ES-I3 (cell line): ENCODE measurements at regions not wholly inside any gene's neighbourhood (a gene's known extent, or its start where the extent isn't known, plus 50 kb on each side); places are given as distances from the start of the nearest gene placed in this dataset.

Experiments
- H3K36me3 ChIP-seq: 2 replicates; pipeline ENCODE4 v1.6.1; 2013; ENCODE audit warnings: mild to moderate bottlenecking, low read length, control low read depth, moderate library complexity; ENCODE audit not compliant: insufficient read depth
- H3K4me1 ChIP-seq: 2 replicates; pipeline ENCODE4 v1.6.1; 2013; ENCODE audit warnings: mild to moderate bottlenecking, control low read depth, low read length; ENCODE audit not compliant: insufficient read depth
- H3K9ac ChIP-seq: 2 replicates; pipeline ENCODE4 v1.6.1; 2013; ENCODE audit warnings: low read depth, mild to moderate bottlenecking, low read length, moderate library complexity
- H3K9me3 ChIP-seq: 2 replicates; pipeline ENCODE4 v1.6.1; 2013; ENCODE audit warnings: mild to moderate bottlenecking, low read length, moderate library complexity; ENCODE audit not compliant: control insufficient read depth, insufficient read depth

GRCh38 chr20:62539198-62540045, 63.6 kb upstream of the GATA5 start:
- H3K9ac ChIP-seq, result no peak overlapping the region
- H3K36me3 ChIP-seq, result no peaks in the 10 kb centered on the region
- no peaks in the 10 kb centered on the region for H3K4me1 ChIP-seq
- no peaks in the 10 kb centered on the region for H3K9me3 ChIP-seq

GRCh38 chr20:62540504-62540903, 64.7 kb upstream of the GATA5 start:
- no peaks in the 10 kb centered on the region for H3K9me3 ChIP-seq

GRCh38 chr20:62542862-62543261, 67.1 kb upstream of the GATA5 start:
- Histone ChIP-seq H3K9me3 (no peaks in the 10 kb centered on the region), H3K9ac (no peak overlapping the region), H3K36me3 (no peaks in the 10 kb centered on the region), H3K4me1 (no peaks in the 10 kb centered on the region)

More at GRCh38 chr20:62540504-62540903, 64.7 kb upstream of the GATA5 start:
- no peaks in the 10 kb centered on the region for H3K4me1 ChIP-seq
- H3K9ac ChIP-seq, result no peak overlapping the region
- no peaks in the 10 kb centered on the region for H3K36me3 ChIP-seq

GRCh38 chr20:62543470-62544302, 67.9 kb upstream of the GATA5 start:
- Histone ChIP-seq H3K4me1 (no peaks in the 10 kb centered on the region), H3K36me3 (no peaks in the 10 kb centered on the region), H3K9ac (no peak overlapping the region), H3K9me3 (no peaks in the 10 kb centered on the region)

GRCh38 chr20:62544505-62545055, 68.8 kb upstream of the GATA5 start:
- Histone ChIP-seq H3K9ac (no peak overlapping the region), H3K36me3 (no peaks in the 10 kb centered on the region), H3K9me3 (no peaks in the 10 kb centered on the region), H3K4me1 (no peaks in the 10 kb centered on the region)

GRCh38 chr20:62545271-62545670, 69.5 kb upstream of the GATA5 start:
- Histone ChIP-seq H3K9ac (no peak overlapping the region), H3K36me3 (no peaks in the 10 kb centered on the region), H3K4me1 (no peaks in the 10 kb centered on the region), H3K9me3 (no peaks in the 10 kb centered on the region)

- no peaks in the 10 kb centered on the region for H3K36me3 ChIP-seq
- no peaks in the 10 kb centered on the region for H3K9me3 ChIP-seq
- H3K4me1 ChIP-seq, result no peaks in the 10 kb centered on the region
- H3K9ac ChIP-seq, result no peak overlapping the region
Measured at GRCh38 chr20:62545901-62546525, 70.2 kb upstream of the GATA5 start.

- no peaks in the 10 kb centered on the region for H3K9me3 ChIP-seq
- no peaks in the 10 kb centered on the region for H3K36me3 ChIP-seq
- H3K9ac ChIP-seq, result no peak overlapping the region
- peaks cover under 1% of the 10 kb centered on the region; the same call in 1 of the 2 replicates for H3K4me1 ChIP-seq
Measured at GRCh38 chr20:62546606-62547005, 70.8 kb upstream of the GATA5 start.

- no peaks in the 10 kb centered on the region for H3K36me3 ChIP-seq
- H3K9ac ChIP-seq, result no peak overlapping the region
- peaks cover 4% of the 10 kb centered on the region; the same call in 1 of the 2 replicates for H3K4me1 ChIP-seq
- H3K9me3 ChIP-seq, result no peaks in the 10 kb centered on the region
Measured at GRCh38 chr20:62547364-62547763, 71.6 kb upstream of the GATA5 start.

- H3K9me3 ChIP-seq, result no peaks in the 10 kb centered on the region
- H3K36me3 ChIP-seq, result no peaks in the 10 kb centered on the region
- no peak overlapping the region for H3K9ac ChIP-seq
- H3K4me1 ChIP-seq, result peaks cover 4% of the 10 kb centered on the region; the same call in 1 of the 2 replicates
Measured at GRCh38 chr20:62548471-62548870, 72.7 kb upstream of the GATA5 start.

GRCh38 chr20:62549029-62549428, 73.2 kb upstream of the GATA5 start:
- H3K9ac ChIP-seq, result no peak overlapping the region
- H3K36me3 ChIP-seq, result no peaks in the 10 kb centered on the region
- H3K9me3 ChIP-seq, result no peaks in the 10 kb centered on the region
- H3K4me1 ChIP-seq, result peaks cover 4% of the 10 kb centered on the region; the same call in 1 of the 2 replicates

GRCh38 chr20:62549499-62550086, 73.8 kb upstream of the GATA5 start:
- Histone ChIP-seq H3K36me3 (no peaks in the 10 kb centered on the region), H3K4me1 (peaks cover 4% of the 10 kb centered on the region; the same call in 1 of the 2 replicates), H3K9ac (no peak overlapping the region), H3K9me3 (no peaks in the 10 kb centered on the region)

- no peaks in the 10 kb centered on the region for H3K36me3 ChIP-seq
- H3K4me1 ChIP-seq, result peaks cover 4% of the 10 kb centered on the region; the same call in 1 of the 2 replicates
- H3K9me3 ChIP-seq, result no peaks in the 10 kb centered on the region
- no peak overlapping the region; the same call in 1 of the 2 replicates for H3K9ac ChIP-seq
Measured at GRCh38 chr20:62550087-62550632, 74.4 kb upstream of the GATA5 start.
